ENCODE measurements at regions not wholly inside any gene's neighbourhood (a gene's known extent, or its start where the extent isn't known, plus 50 kb on each side); places are given as distances from the start of the nearest gene placed in this dataset.

DNA sequence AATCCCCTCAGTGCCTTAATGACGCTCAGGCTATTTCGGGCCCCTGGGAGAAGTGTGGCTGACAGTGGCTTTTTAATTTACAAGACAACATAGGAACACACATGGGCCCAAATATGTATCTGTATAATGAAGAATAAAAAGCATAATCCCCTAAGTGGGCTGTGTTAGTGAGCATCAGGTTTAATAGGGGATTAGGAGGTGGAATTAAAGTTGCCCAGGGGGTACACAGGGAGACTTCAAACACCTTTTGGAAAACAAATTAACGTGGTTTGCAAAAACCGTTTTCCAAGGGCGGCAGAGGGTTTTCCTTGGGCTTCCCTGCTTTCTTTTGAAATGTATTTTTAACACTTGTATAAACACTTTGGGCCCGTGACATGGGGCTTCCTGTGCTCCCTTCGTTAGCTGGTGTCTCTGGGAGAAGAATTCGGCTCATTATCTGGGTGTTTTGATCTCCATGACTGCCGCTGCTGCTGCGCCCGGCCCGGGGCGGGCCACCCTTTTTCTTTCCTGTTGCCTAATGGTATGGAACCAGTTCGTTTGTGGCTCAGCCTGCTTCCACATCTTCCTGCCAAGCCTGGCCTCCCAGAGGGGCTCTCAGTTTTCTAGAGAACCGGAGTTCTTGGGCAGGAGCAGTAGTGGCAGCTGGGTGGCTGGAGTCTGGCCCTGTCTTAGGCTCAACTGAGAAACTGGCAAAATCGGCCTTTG, 173.0 kb downstream of the MACROH2A1 start:
- intact Hi-C loops (cut with DNase I; ENCODE audit: low total_unique reads): no loop called here
- H3K4me3 ChIP-seq (ENCODE audit: low read depth, poor library complexity, severe bottlenecking): no peak overlapping the region
- 59 to 60% methylated on average over 16 of the region's 16 CpGs for WGBS, 2 donors
- DNase-seq (ENCODE audit: low spot score in 2 of 2): peak in 1 of 2 donors; percentile 60
- TF ChIP-seq, protein P1, sequence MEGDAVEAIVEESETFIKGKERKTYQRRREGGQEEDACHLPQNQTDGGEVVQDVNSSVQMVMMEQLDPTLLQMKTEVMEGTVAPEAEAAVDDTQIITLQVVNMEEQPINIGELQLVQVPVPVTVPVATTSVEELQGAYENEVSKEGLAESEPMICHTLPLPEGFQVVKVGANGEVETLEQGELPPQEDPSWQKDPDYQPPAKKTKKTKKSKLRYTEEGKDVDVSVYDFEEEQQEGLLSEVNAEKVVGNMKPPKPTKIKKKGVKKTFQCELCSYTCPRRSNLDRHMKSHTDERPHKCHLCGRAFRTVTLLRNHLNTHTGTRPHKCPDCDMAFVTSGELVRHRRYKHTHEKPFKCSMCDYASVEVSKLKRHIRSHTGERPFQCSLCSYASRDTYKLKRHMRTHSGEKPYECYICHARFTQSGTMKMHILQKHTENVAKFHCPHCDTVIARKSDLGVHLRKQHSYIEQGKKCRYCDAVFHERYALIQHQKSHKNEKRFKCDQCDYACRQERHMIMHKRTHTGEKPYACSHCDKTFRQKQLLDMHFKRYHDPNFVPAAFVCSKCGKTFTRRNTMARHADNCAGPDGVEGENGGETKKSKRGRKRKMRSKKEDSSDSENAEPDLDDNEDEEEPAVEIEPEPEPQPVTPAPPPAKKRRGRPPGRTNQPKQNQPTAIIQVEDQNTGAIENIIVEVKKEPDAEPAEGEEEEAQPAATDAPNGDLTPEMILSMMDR (IDR thresholded peaks at IDR 0.05): no peak

DNA sequence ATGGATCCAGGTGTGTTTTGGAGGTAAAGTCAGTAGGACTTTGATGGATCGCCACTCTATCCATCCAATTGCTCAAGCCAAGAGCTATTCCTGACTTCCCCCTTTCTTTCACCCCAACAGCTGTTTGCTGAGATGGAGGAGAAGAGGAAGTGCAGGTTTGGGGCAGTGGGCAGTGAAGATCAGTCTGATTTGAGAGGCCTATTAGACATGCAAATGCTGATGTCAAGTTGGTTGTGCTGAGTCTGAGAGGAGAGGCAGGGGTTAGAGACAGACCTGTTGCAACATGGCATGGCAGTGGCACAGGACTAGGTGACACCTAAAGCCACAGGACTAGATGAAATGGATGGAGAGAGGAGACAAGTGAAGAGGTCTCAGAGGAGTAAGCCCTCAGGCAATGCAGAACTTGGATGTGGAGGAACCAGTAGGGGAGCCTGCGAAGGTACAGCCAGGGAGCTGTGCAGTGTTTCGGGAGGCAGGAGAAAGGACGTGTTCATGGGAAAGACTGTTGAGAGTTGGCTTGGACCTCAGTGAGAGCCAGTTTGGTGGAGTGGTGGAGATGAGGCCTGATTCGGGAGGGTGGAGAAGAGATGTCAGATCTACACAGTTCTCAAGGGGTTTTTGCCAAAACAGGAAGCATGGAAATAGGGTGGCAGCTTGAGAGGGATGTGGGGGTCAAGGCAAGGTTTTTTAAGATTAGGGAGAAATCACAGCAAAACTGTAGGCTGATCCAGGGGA, 175.0 kb downstream of the MACROH2A1 start:
- H3K4me3 ChIP-seq (ENCODE audit: low read depth, poor library complexity, severe bottlenecking): no peak overlapping the region
- WGBS, 2 donors: 66 to 74% methylated on average over 5 of the region's 5 CpGs
- intact Hi-C loops (cut with DNase I; ENCODE audit: low total_unique reads): no loop called here
- peak in 1 of 2 donors; percentile 39 for DNase-seq (ENCODE audit: low spot score in 2 of 2)
- TF ChIP-seq POLR2A (IDR thresholded peaks at IDR 0.05): no peak
- TF ChIP-seq, protein P1 (IDR thresholded peaks at IDR 0.05): no peak

DNA sequence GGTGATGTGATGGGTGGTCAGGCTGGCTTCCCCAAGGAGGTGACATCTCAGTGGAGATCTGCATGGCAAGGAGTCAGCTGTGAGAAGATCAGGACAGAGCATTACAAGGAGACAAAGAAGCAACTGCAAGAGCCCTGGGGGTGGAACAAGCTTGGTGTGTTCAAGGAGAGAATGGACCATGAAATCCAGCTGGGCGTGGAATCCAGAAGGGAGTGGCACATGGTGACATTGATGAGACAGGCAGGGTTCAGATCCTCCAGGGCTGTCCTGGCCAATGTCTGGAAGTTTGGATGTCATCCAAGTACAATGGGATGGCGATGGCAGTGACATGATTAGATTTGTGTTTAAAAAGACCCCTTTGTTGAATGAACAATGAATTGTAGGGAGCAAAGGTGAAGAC, 175.6 kb downstream of the MACROH2A1 start:
- WGBS, 2 donors: 68 to 71% methylated on average over 2 of the region's 2 CpGs
- intact Hi-C loops (cut with DNase I; ENCODE audit: low total_unique reads): no loop called here

DNA sequence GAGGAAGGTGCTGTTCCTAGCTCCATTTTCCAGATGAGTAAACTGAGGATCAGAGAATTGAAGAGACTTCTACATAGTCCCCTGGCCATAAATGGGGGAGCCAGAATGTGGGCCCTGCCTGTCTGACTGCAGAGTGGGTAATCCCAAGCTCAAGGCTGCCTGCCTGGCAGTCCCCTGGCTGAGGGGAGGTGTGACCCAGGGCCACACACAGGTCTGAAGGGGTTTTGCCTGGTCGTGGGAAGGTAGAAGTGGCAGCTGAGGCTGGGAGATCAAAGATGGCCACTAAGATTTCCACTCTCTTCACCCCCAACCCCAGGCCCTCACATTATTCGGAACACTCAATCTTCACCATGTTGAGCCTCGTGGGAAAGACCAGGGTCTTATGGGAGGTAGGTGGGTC, 176.3 kb downstream of the MACROH2A1 start:
- 92 to 98% methylated on average over 3 of the region's 3 CpGs for WGBS, 2 donors
- peak in 1 of 2 donors; percentile 46 for DNase-seq (ENCODE audit: low spot score in 2 of 2)
- no peak overlapping the region for H3K4me3 ChIP-seq (ENCODE audit: low read depth, poor library complexity, severe bottlenecking)
- intact Hi-C loops (cut with DNase I; ENCODE audit: low total_unique reads): no loop called here
- TF ChIP-seq, protein P1 (IDR thresholded peaks at IDR 0.05): no peak
- TF ChIP-seq POLR2A (IDR thresholded peaks at IDR 0.05): no peak

More for the DNA sequence above, 175.6 kb downstream of the MACROH2A1 start:
- TF ChIP-seq, protein P1 (IDR thresholded peaks at IDR 0.05): no peak
- TF ChIP-seq POLR2A (IDR thresholded peaks at IDR 0.05): no peak
- H3K4me3 ChIP-seq (ENCODE audit: low read depth, poor library complexity, severe bottlenecking): no peak overlapping the region
- DNase-seq (ENCODE audit: low spot score in 2 of 2): peak in 1 of 2 donors; percentile 56

DNA sequence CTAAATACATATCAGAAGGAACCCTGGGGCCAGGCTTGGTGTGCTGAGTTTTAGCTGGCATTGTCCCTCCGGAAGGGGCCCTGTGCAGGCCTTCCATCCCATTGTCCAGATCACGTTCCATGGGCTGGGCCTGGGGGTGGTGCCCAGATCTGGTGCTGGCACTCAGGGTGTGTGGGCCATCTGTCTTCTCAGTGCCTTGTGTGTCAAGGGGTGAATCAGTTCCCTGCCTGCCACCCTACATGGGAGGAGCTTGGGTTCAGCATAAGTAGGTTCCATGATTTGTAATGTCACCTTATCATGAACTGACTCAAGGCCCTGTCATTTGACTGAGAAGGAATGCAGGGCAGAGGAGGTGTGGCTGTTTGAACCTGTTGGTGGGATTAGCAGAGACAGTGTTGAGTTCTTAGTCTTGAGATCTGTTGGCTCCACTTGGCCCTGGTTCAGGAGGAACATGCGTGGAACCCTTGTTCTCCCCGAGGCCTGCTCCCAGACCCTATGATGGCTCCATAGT, 176.8 kb downstream of the MACROH2A1 start:
- 78 to 85% methylated on average over 4 of the region's 4 CpGs for WGBS, 2 donors
- intact Hi-C loops (cut with DNase I; ENCODE audit: low total_unique reads): no loop called here
- no peak for TF ChIP-seq POLR2A (IDR thresholded peaks at IDR 0.05)
- TF ChIP-seq, protein P1 (IDR thresholded peaks at IDR 0.05): no peak
- DNase-seq (ENCODE audit: low spot score in 2 of 2): peak in 1 of 2 donors; percentile 76
- H3K4me3 ChIP-seq (ENCODE audit: low read depth, poor library complexity, severe bottlenecking): no peak overlapping the region

All from lower leg skin (tissue), 4 donors.